Psoas muscle (tissue), 7 donors: ENCODE measurements at regions not wholly inside any gene's neighbourhood (a gene's known extent, or its start where the extent isn't known, plus 50 kb on each side); places are given as distances from the start of the nearest gene placed in this dataset.

Source experiments
- ATAC-seq, 4 donors: fragments of 200-7000 bp; cut with Tn5 transposase; one replicate each; pipeline ENCODE4 v1.9.1; 2020; ENCODE audit warnings: moderate library complexity in 3 of 4, mild to moderate bottlenecking in 2 of 4
- DNase-seq, 2 donors: peaks; one replicate each; pipeline ENCODE4 v3.0.0-alpha.2; 2020
- H3K27ac ChIP-seq: fragments of 200-600 bp; one replicate; pipeline ENCODE4 v1.8.0; 2022
- H3K27me3 ChIP-seq, 3 donors: fragments of 200-600 bp in 1 of 3; one replicate each; pipeline versions ENCODE4 v1.6.1 to v1.8.0; 2013 to 2022; ENCODE audit warnings: low read length in 2 of 3, mild to moderate bottlenecking in 2 of 3, moderate library complexity in 1 of 3; ENCODE audit not compliant: insufficient read depth in 3 of 3
- H3K36me3 ChIP-seq, 2 donors: fragments of 200-600 bp in 1 of 2; one replicate each; pipeline versions ENCODE4 v1.6.1 to v1.8.0; 2013 to 2022; ENCODE audit warnings: low read depth in 1 of 2, mild to moderate bottlenecking in 1 of 2, moderate library complexity in 1 of 2; ENCODE audit not compliant: insufficient read depth in 1 of 2
- H3K4me1 ChIP-seq: fragments of 200-600 bp; one replicate; pipeline ENCODE4 v1.8.0; 2022
- H3K4me3 ChIP-seq: fragments of 200-600 bp; one replicate; pipeline ENCODE4 v1.8.0; 2022; ENCODE audit warnings: mild to moderate bottlenecking
- H3K9me3 ChIP-seq: fragments of 200-600 bp; one replicate; pipeline ENCODE4 v1.8.0; 2022
- CTCF ChIP-seq: fragments of 200-600 bp; IDR thresholded peaks from one replicate; pipeline ENCODE4 v1.8.0; 2022; ENCODE audit warnings: antibody characterized with exemption
- WGBS, 3 donors: extraction: QIAGEN DNeasy Blood & Tissue Kit; methylation state at CpG; one replicate each; pipeline versions ENCODE4 v1.1.6 to v1.1.7; 2013; 5-methylcytosine and 5-hydroxymethylcytosine counted together
- intact Hi-C, 2 donors: fragments of 100-400 bp; cut with DNase I; formaldehyde crosslinking; loops; one replicate each; pipeline versions ENCODE4 v1.11.0 to v1.14.2; 2022
- donor health status: healthy with polysubstance abuse.
- donor health status: DM: no; HTN: no; CAD: no; lungs with moderate emphysema.
- donor health status: Bipolar disorder and iron deficiency.
- donor health status: healthy.
- donor health status: DM: yes; HTN: yes; CAD: no.
- donor health status: DM: no; HTN: no; CAD: no.
- donor health status: DM: yes; HTN: yes; CAD: no.

GRCh38 chr5:158573829-158574228 lies 525.9 kb downstream of the EBF1 start:
- intact Hi-C loops: no loop called here
- no peak for TF ChIP-seq CTCF
- no peaks in the 10 kb centered on the region for H3K27me3 ChIP-seq
- DNase-seq (peak in 1 of 2 donors; percentile 50), ATAC-seq (peak in 1 of 4 donors; percentile 27)
- peaks cover 10% of the 10 kb centered on the region for H3K9me3 ChIP-seq
- WGBS, 3 donors: 33 to 43% (median 42%) methylated on average over 3 of the region's 3 CpGs
- H3K27ac ChIP-seq: no peak overlapping the region
- no peaks in the 10 kb centered on the region for H3K36me3 ChIP-seq
- no peaks in the 10 kb centered on the region for H3K4me1 ChIP-seq
- H3K4me3 ChIP-seq: no peak overlapping the region

- TF ChIP-seq CTCF: no peak
- Histone ChIP-seq H3K4me3 (no peak overlapping the region), H3K27ac (no peak overlapping the region), H3K27me3 (no peaks in the 10 kb centered on the region), H3K9me3 (no peaks in the 10 kb centered on the region), H3K4me1 (no peaks in the 10 kb centered on the region), H3K36me3 (no peaks in the 10 kb centered on the region)
- intact Hi-C loops: no loop called here
- WGBS, 3 donors: 82 to 88% (median 86%) methylated on average over 1 of the region's 1 CpG
- ATAC-seq: no peak
- no peak for DNase-seq
These were observed 529.2 kb downstream of the EBF1 start for GRCh38 chr5:158570502-158570901.

- WGBS, 3 donors: 84 to 91% (median 87%) methylated on average over 4 of the region's 4 CpGs
- H3K9me3 ChIP-seq: no peaks in the 10 kb centered on the region
- intact Hi-C loops: no loop called here
- TF ChIP-seq CTCF: no peak
- no peaks in the 10 kb centered on the region for H3K27me3 ChIP-seq
- H3K36me3 ChIP-seq: no peaks in the 10 kb centered on the region
- DNase-seq: no peak
- ATAC-seq: no peak
- H3K4me1 ChIP-seq: no peaks in the 10 kb centered on the region
- no peak overlapping the region for H3K4me3 ChIP-seq
- no peak overlapping the region for H3K27ac ChIP-seq
These were observed 530.2 kb downstream of the EBF1 start for GRCh38 chr5:158569534-158569933.

- no peaks in the 10 kb centered on the region for H3K36me3 ChIP-seq
- H3K4me1 ChIP-seq: no peaks in the 10 kb centered on the region
- 69 to 89% (median 71%) methylated on average over 3 of the region's 3 CpGs for WGBS, 3 donors
- intact Hi-C loops: no loop called here
- no peaks in the 10 kb centered on the region for H3K27me3 ChIP-seq
- H3K9me3 ChIP-seq: no peaks in the 10 kb centered on the region
- TF ChIP-seq CTCF: no peak
- no peak overlapping the region for H3K27ac ChIP-seq
- ATAC-seq (no peak), DNase-seq (no peak)
- no peak overlapping the region for H3K4me3 ChIP-seq
These were observed 534.5 kb downstream of the EBF1 start for GRCh38 chr5:158565017-158565789.
